GM12864 (cell line): ENCODE measurements at regions not wholly inside any gene's neighbourhood (a gene's known extent, or its start where the extent isn't known, plus 50 kb on each side); places are given as distances from the start of the nearest gene placed in this dataset.

ENCODE experiments used
- DNase-seq: peaks from one replicate; pipeline ENCODE4 v3.0.0-alpha.2; 2011; ENCODE audit warnings: low read depth
- H3K4me3 ChIP-seq: 2 replicates; pipeline ENCODE4 v1.5.1; 2011; ENCODE audit warnings: mild to moderate bottlenecking, low read depth, low read length, control low read depth
- TF ChIP-seq, protein P1 (sequence below): IDR thresholded peaks from 2 replicates; pipeline ENCODE4 v1.5.1; 2011; ENCODE audit warnings: low read depth, mild to moderate bottlenecking, moderate library complexity, low read length, control low read depth, inconsistent platforms; ENCODE audit errors: missing control alignments

DNA sequence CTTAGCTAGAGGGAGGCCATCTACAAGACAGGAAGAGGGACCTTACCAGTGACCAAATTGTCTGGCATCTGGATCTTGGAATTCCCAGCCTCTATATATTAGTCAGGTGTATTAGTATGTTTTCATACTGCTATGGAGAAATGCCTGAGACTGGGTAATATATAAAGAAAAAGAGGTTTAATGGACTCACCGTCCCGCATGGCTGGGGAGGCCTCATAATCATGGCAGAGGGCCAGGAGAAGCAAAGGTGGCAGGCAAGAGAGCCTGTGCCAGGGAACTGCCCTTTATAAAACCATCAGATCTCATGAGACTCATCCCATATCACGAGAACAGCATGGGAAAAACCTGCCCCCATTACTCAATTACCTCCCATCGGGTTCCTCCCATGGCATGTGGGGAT lies 500.2 kb downstream of the SHISA9 start:
- TF ChIP-seq, protein P1, sequence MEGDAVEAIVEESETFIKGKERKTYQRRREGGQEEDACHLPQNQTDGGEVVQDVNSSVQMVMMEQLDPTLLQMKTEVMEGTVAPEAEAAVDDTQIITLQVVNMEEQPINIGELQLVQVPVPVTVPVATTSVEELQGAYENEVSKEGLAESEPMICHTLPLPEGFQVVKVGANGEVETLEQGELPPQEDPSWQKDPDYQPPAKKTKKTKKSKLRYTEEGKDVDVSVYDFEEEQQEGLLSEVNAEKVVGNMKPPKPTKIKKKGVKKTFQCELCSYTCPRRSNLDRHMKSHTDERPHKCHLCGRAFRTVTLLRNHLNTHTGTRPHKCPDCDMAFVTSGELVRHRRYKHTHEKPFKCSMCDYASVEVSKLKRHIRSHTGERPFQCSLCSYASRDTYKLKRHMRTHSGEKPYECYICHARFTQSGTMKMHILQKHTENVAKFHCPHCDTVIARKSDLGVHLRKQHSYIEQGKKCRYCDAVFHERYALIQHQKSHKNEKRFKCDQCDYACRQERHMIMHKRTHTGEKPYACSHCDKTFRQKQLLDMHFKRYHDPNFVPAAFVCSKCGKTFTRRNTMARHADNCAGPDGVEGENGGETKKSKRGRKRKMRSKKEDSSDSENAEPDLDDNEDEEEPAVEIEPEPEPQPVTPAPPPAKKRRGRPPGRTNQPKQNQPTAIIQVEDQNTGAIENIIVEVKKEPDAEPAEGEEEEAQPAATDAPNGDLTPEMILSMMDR = no peak
- DNase-seq = no peak
- H3K4me3 ChIP-seq = no peak overlapping the region

DNA sequence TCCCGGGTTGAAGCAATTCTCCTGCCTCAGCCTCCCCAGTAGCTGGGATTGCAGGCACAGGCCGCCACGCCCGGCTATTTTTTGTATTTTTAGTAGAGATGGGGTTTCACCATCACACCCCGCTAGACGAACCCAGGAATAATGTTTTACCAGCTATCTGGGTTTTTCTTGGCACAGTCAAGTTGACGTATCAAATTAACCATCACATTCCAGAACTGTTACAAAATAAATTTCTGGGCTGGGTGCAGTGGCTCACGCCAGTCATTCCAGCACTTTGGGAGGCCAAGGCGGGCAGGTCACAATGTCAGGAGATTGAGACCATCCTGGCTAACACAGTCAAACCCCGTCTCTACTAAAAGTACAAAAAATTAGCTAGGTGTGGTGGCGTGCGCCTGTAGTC lies 501.2 kb downstream of the SHISA9 start:
- TF ChIP-seq, protein P1 = no peak
- no peak for DNase-seq
- no peak overlapping the region for H3K4me3 ChIP-seq

DNA sequence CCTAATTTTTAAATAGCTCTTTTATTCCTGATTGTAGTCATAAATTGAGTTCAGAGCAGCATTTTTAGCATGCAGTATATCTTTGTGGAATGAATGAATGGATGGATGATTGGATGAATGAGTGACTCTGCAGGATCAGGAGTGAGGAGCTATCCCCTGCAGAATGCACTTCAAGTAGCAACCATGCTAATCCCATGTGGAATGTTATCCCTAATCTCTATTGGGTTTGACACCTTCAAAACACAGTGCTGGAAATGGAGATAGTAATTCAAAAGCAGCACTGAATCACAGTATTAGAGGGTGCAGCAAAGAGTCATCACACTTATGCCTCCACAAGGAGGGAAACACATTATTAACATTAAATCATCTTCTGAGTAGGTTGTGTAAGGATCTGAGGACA lies 501.9 kb downstream of the SHISA9 start:
- H3K4me3 ChIP-seq = no peak overlapping the region
- TF ChIP-seq, protein P1 = no peak
- no peak for DNase-seq

DNA sequence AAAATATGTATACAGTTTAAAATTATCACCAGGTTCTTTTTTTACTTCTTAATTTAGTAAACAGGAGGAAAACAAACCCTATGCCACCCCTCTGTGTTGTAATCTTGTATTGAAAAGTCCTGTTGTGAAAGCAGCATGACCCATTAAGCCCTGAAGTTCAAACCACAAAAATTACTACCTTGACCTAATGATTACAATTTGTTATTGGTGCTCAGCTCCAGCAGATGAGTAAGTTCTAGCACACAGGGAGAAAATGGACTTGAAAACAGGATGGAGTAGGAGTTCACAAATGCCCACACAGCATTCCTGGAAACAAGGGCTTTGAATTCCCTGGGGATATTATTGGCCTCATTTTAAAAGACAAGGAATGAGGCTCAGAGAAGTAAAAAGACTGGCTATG lies 505.8 kb upstream of the ERCC4 start:
- no peak for DNase-seq
- no peak overlapping the region for H3K4me3 ChIP-seq
- TF ChIP-seq, protein P1 = no peak

DNA sequence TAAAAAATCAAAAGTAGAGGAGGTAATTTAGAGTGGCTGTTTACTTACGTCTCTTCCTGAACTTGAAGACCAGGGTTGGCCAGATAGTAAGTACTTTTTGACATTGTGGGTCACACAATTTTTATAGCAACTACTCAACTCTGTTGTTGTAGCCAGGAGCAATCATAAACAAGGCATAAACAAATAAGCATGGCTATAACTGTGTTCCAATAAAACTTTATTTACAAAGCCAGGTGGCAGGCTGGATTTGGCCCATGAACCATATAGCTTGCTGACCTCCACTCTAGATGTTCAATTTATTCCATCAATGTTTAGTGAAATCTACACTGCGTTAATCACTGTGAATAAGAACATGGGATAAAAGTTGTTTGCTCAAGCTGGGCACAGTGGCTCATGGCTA lies 500.4 kb upstream of the ERCC4 start:
- TF ChIP-seq, protein P1 = no peak
- DNase-seq = no peak
- H3K4me3 ChIP-seq = no peak overlapping the region

DNA sequence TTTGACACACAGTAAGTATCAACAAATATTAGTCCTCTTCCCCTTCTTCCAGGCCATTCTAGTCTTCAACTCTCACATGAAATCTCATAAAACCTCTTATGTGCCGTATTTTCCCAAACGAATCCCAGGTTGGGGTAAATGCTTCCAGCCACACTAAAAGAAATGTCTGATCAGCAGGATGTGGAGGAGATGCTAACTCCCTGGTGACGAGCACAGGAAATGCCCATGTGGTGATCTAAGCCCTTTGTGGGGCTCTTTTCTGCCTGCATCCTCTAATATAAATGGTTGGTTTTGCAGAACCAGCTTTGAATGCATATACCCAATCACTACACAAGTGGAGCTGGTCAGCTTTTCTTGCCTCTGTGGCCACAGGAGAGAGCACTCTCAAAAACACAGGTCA lies 498.2 kb upstream of the ERCC4 start:
- no peak overlapping the region for H3K4me3 ChIP-seq
- no peak for DNase-seq
- TF ChIP-seq, protein P1 = no peak

DNA sequence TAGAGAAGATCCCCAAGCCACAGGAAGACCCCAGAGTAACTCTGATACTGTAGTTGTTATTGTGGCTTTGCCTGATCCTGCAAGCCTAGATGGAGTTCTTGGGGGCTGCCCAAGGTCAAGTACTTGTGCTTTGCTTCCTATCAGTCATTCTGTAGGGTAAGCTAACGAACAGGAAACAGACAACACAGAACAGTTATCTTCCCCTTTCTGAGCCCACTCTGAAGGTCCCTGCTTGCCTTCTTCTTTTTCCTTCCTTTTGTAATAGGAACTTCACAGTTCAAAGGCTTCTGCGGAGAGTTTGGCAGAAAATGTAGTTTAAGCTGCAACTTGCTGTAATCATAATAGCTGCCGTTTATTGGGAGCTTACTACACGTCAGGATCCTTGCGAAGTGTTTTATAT lies 494.1 kb upstream of the ERCC4 start:
- TF ChIP-seq, protein P1 = no peak
- no peak overlapping the region for H3K4me3 ChIP-seq
- DNase-seq = no peak
